HCT116 (cell line): ENCODE measurements at regions not wholly inside any gene's neighbourhood (a gene's known extent, or its start where the extent isn't known, plus 50 kb on each side); places are given as distances from the start of the nearest gene placed in this dataset.

Experiments
- SIN3A ChIP-seq: IDR thresholded peaks from 2 replicates; pipeline ENCODE4 v1.6.1; 2012; ENCODE audit warnings: low read depth
- ZFX ChIP-seq: fragments of 450-650 bp; IDR thresholded peaks from 2 replicates; pipeline ENCODE4 v1.6.1; 2017
- TF ChIP-seq, protein P1 (sequence below), 3 experiments: fragments of 200-600 bp in 1 of 3; sonication (generic) in 1 of 3; IDR thresholded peaks in 2 of 3; conservative IDR thresholded peaks in 1 of 3; 2 replicates each; pipeline ENCODE4 v1.5.1; 2012 to 2017; ENCODE audit warnings: low read depth in 2 of 3, low read length in 2 of 3, antibody characterized with exemption in 1 of 3, borderline replicate concordance in 1 of 3, control low read depth in 1 of 3, mild to moderate bottlenecking in 1 of 3, mixed read lengths in 1 of 3, mixed run types in 1 of 3, moderate library complexity in 1 of 3; ENCODE audit not compliant: insufficient read depth in 1 of 3

GRCh38 chr2:176821350-176821749 is 391.2 kb upstream of the HNRNPA3 start:
- no peak for TF ChIP-seq ZFX
- TF ChIP-seq, protein P1, sequence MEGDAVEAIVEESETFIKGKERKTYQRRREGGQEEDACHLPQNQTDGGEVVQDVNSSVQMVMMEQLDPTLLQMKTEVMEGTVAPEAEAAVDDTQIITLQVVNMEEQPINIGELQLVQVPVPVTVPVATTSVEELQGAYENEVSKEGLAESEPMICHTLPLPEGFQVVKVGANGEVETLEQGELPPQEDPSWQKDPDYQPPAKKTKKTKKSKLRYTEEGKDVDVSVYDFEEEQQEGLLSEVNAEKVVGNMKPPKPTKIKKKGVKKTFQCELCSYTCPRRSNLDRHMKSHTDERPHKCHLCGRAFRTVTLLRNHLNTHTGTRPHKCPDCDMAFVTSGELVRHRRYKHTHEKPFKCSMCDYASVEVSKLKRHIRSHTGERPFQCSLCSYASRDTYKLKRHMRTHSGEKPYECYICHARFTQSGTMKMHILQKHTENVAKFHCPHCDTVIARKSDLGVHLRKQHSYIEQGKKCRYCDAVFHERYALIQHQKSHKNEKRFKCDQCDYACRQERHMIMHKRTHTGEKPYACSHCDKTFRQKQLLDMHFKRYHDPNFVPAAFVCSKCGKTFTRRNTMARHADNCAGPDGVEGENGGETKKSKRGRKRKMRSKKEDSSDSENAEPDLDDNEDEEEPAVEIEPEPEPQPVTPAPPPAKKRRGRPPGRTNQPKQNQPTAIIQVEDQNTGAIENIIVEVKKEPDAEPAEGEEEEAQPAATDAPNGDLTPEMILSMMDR (IDR thresholded peaks at IDR 0.05 in 2 of 3, conservative IDR thresholded peaks at IDR 0.05 in 1 of 3; ENCODE audit: borderline replicate concordance in 1 of 3, insufficient read depth in 1 of 3, low read depth in 2 of 3, low read length in 2 of 3): peak in 2 of 3 experiments; percentile 33 to 45; a peak in 3 of 6 replicates
- no peak for TF ChIP-seq SIN3A
